PC-9 (cell line): ENCODE measurements at regions not wholly inside any gene's neighbourhood (a gene's known extent, or its start where the extent isn't known, plus 50 kb on each side); places are given as distances from the start of the nearest gene placed in this dataset.

Experiments
- EZH2 ChIP-seq: fragments of 200-600 bp; sonication (generic); IDR thresholded peaks from 2 replicates; pipeline ENCODE4 v1.8.0; 2017; ENCODE audit warnings: antibody characterized with exemption, low read depth
- TF ChIP-seq, protein P1 (sequence below): fragments of 200-600 bp; sonication (generic); conservative IDR thresholded peaks from 2 replicates; pipeline ENCODE4 v1.6.1; 2017; ENCODE audit warnings: mixed run types, antibody characterized with exemption, mild to moderate bottlenecking, moderate library complexity

- TF ChIP-seq, protein P1, sequence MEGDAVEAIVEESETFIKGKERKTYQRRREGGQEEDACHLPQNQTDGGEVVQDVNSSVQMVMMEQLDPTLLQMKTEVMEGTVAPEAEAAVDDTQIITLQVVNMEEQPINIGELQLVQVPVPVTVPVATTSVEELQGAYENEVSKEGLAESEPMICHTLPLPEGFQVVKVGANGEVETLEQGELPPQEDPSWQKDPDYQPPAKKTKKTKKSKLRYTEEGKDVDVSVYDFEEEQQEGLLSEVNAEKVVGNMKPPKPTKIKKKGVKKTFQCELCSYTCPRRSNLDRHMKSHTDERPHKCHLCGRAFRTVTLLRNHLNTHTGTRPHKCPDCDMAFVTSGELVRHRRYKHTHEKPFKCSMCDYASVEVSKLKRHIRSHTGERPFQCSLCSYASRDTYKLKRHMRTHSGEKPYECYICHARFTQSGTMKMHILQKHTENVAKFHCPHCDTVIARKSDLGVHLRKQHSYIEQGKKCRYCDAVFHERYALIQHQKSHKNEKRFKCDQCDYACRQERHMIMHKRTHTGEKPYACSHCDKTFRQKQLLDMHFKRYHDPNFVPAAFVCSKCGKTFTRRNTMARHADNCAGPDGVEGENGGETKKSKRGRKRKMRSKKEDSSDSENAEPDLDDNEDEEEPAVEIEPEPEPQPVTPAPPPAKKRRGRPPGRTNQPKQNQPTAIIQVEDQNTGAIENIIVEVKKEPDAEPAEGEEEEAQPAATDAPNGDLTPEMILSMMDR: no peak
- no peak for TF ChIP-seq EZH2
These were observed 157.8 kb upstream of the LINGO1 start for GRCh38 chr15:77790481-77790880.
